ENCODE measurements at regions not wholly inside any gene's neighbourhood (a gene's known extent, or its start where the extent isn't known, plus 50 kb on each side); places are given as distances from the start of the nearest gene placed in this dataset.

DNA sequence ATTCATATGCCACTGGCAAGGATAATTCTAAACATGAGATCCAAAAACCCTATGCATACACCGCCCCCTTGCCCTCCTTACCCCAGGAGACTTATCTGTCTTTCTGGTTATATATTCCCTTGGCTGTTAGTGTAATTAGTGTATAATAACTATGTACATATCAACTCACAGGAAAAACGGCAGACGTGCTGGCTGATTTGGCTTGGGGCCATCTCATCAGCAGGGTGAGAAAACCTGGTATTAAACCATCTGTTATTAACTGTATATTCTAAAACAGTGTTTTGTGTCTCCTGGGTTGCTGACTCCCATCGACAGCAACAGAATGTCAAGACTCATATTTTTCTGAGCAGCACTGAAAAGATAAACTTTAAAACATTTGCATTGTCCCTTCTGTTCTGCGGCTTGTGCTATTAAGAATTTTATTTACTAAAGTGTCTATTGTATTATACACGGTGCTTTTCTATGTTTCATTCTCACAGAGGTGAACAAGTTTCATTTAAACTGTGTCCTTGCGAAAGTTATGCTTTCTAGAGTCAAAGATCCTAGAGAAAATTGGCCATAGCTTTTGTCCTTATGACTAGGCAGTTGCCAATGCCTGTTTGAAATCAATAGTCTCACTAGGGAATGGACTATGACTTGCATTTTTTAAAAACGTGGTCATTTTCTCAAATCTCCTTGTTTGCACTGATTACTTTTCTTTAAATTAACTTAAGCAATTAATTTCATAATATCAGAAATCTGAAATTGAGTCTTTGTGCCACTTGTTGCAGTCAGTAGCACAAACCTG lies 211.5 kb upstream of the MID1 start:
- TF ChIP-seq, protein P1, sequence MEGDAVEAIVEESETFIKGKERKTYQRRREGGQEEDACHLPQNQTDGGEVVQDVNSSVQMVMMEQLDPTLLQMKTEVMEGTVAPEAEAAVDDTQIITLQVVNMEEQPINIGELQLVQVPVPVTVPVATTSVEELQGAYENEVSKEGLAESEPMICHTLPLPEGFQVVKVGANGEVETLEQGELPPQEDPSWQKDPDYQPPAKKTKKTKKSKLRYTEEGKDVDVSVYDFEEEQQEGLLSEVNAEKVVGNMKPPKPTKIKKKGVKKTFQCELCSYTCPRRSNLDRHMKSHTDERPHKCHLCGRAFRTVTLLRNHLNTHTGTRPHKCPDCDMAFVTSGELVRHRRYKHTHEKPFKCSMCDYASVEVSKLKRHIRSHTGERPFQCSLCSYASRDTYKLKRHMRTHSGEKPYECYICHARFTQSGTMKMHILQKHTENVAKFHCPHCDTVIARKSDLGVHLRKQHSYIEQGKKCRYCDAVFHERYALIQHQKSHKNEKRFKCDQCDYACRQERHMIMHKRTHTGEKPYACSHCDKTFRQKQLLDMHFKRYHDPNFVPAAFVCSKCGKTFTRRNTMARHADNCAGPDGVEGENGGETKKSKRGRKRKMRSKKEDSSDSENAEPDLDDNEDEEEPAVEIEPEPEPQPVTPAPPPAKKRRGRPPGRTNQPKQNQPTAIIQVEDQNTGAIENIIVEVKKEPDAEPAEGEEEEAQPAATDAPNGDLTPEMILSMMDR (IDR thresholded peaks at IDR 0.05; ENCODE audit: unreplicated experiment): no peak
- DNase-seq (ENCODE audit: low spot score in 2 of 2, unreplicated experiment in 2 of 2): no peak
- Mint-ChIP-seq H3K9me3 (peaks cover 22% of the 10 kb centered on the region), H3K36me3 (no peaks in the 10 kb centered on the region), H3K4me1 (peaks cover 24% of the 10 kb centered on the region), H3K27ac (peak overlapping the region; percentile 19), H3K27me3 (ENCODE audit: low read depth) (no peaks in the 10 kb centered on the region), H3K4me3 (peak overlapping the region; percentile 69)

DNA sequence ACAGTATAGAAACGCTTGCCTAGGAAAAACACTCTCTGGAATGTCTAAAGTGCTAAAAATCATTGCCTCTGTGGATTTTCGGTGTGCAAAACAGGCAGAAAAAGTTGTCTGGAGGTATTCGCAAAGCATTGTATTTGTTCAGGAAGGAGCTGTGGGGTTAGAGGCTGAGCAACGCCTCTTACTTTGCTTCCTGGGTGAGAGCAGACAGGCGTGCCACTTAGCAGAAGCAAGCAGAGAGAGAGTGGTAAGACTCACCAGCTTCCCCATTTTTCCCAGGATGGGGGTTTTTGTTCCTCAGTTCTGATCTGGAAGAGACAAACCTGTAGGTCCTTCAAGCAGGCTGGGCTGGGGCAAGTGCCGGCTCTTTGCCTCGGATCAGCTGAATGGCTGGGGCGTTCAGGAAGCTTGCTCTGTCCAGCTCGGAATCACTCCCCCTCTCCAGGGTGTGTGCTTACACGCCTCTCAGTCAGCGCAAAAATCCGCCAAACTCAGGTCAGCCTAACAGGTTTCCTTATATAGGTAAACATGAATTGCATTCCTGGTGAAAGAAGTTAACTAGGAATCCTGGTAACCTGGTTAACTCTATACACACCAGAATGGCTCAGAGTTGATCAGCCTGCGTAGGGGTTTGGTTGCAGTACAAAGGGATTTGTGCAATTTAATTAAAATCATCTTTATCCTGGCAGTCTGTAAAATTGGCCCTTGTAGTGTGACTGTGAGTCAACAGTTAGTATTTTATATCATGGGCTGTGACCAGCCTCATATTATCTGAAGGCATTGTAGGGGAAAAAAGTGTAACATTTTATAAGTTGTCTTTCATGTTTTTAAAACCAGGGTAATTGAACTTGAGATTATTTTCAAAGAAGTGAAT lies 213.1 kb upstream of the MID1 start:
- H3K4me1 Mint-ChIP-seq: peaks cover 24% of the 10 kb centered on the region
- H3K4me3 Mint-ChIP-seq: peak overlapping the region; percentile 69
- peak; percentile 18 to 39 for DNase-seq (ENCODE audit: low spot score in 2 of 2, unreplicated experiment in 2 of 2)
- H3K27ac Mint-ChIP-seq: peak overlapping the region; percentile 80
- peaks cover 24% of the 10 kb centered on the region for H3K9me3 Mint-ChIP-seq
- TF ChIP-seq, protein P1 (IDR thresholded peaks at IDR 0.05; ENCODE audit: unreplicated experiment): no peak
- no peaks in the 10 kb centered on the region for H3K36me3 Mint-ChIP-seq
- H3K27me3 Mint-ChIP-seq (ENCODE audit: low read depth): no peaks in the 10 kb centered on the region

DNA sequence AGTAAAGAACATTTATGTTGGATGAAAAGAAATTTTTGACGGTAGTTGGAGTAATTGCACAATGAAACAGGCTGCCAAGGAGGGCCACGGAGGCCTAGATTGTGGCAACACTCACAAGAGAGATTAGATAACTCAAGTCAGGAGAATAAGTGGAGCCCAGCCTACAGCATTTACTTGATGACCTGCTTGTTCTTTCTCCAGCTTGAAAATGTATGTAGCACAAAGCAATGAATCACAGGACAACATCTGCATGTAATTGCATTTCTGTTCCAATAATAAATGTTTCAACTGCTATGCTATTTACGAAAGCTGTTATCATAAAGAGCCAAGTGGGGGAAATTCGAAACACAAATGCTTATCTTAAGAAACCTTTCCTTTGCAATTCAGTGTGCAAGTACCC lies 221.2 kb upstream of the MID1 start:
- TF ChIP-seq, protein P1 (IDR thresholded peaks at IDR 0.05; ENCODE audit: unreplicated experiment): no peak
- H3K27ac Mint-ChIP-seq: no peak overlapping the region
- no peak overlapping the region for H3K4me3 Mint-ChIP-seq
- peaks cover 5% of the 10 kb centered on the region for H3K4me1 Mint-ChIP-seq
- peaks cover 33% of the 10 kb centered on the region for H3K9me3 Mint-ChIP-seq
- DNase-seq (ENCODE audit: low spot score in 2 of 2, unreplicated experiment in 2 of 2): no peak
- H3K36me3 Mint-ChIP-seq: no peaks in the 10 kb centered on the region
- H3K27me3 Mint-ChIP-seq (ENCODE audit: low read depth): no peaks in the 10 kb centered on the region

DNA sequence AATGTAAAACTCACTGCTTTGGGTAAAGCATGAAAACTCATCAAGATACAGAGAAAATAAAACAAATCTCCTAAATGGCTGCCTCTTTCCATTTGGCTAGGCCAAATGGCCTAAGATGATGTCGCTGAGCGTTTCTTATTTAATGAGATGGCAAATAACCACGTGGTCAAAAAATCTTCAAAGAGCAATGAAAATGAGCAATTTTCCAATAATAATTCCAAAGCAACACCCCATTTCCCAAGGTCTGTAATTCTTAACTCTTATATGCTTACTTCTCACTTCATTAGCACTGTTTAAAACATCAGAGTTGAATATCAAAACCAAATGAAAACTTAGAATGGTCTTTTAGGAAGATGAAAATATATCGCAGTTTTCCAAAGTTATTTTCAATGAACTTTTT lies 222.3 kb upstream of the MID1 start:
- H3K36me3 Mint-ChIP-seq: no peaks in the 10 kb centered on the region
- no peaks in the 10 kb centered on the region for H3K27me3 Mint-ChIP-seq (ENCODE audit: low read depth)
- TF ChIP-seq, protein P1 (IDR thresholded peaks at IDR 0.05; ENCODE audit: unreplicated experiment): no peak
- no peak for DNase-seq (ENCODE audit: low spot score in 2 of 2, unreplicated experiment in 2 of 2)
- H3K4me3 Mint-ChIP-seq: no peak overlapping the region
- H3K4me1 Mint-ChIP-seq: peaks cover 5% of the 10 kb centered on the region
- no peak overlapping the region for H3K27ac Mint-ChIP-seq
- H3K9me3 Mint-ChIP-seq: peaks cover 25% of the 10 kb centered on the region

DNA sequence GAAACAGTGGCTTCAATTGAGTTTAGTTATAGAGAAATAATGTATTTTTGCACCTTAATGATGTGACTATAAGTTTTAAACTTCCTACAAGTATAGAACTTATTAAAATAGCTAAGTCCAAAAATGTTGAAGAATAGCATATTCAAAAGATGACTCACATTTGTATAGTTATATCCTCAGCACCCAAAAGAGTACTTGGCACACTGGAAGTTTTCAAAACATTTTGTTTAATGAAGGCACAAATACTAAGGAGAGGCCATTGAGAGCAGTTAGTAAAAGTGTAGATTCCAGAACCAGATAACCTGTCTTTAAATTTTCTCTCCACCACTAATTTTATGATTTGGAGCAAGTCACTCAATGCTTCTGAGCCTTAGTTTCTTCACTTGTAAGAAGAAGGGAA lies 226.9 kb upstream of the MID1 start:
- H3K4me3 Mint-ChIP-seq: no peak overlapping the region
- no peaks in the 10 kb centered on the region for H3K27me3 Mint-ChIP-seq (ENCODE audit: low read depth)

More for the DNA sequence above, 226.9 kb upstream of the MID1 start:
- TF ChIP-seq, protein P1 (IDR thresholded peaks at IDR 0.05; ENCODE audit: unreplicated experiment): no peak
- no peak overlapping the region for H3K27ac Mint-ChIP-seq
- no peaks in the 10 kb centered on the region for H3K36me3 Mint-ChIP-seq
- peaks cover 24% of the 10 kb centered on the region for H3K9me3 Mint-ChIP-seq
- DNase-seq (ENCODE audit: low spot score in 2 of 2, unreplicated experiment in 2 of 2): no peak
- no peaks in the 10 kb centered on the region for H3K4me1 Mint-ChIP-seq

Data from mesothelial cell of epicardium (in vitro differentiated cells).